ENCODE measurements at regions not wholly inside any gene's neighbourhood (a gene's known extent, or its start where the extent isn't known, plus 50 kb on each side); places are given as distances from the start of the nearest gene placed in this dataset.

DNA sequence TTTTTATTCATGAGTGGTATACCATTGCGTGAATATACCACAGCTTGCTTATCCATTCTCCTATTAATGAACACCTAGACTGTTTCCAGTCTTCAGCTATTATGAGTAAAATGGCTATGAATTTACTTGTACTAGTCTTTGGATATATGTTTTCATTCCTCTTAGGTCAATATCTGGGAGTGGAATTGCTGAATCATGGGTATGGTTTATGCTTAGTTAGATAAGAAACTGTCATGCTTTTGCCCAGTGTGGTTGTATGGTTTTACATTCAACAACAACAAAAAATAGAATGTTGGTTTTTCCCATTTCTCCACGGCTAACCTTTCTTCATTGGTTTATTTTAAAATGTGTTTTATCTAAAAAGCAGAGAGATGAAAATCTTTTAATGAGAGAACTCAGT, 308.3 kb downstream of the PHF14 start:
- TF ChIP-seq CTCF (conservative IDR thresholded peaks at IDR 0.05; ENCODE audit: low read depth in 2 of 2) = no peak
- TF ChIP-seq, protein P1, sequence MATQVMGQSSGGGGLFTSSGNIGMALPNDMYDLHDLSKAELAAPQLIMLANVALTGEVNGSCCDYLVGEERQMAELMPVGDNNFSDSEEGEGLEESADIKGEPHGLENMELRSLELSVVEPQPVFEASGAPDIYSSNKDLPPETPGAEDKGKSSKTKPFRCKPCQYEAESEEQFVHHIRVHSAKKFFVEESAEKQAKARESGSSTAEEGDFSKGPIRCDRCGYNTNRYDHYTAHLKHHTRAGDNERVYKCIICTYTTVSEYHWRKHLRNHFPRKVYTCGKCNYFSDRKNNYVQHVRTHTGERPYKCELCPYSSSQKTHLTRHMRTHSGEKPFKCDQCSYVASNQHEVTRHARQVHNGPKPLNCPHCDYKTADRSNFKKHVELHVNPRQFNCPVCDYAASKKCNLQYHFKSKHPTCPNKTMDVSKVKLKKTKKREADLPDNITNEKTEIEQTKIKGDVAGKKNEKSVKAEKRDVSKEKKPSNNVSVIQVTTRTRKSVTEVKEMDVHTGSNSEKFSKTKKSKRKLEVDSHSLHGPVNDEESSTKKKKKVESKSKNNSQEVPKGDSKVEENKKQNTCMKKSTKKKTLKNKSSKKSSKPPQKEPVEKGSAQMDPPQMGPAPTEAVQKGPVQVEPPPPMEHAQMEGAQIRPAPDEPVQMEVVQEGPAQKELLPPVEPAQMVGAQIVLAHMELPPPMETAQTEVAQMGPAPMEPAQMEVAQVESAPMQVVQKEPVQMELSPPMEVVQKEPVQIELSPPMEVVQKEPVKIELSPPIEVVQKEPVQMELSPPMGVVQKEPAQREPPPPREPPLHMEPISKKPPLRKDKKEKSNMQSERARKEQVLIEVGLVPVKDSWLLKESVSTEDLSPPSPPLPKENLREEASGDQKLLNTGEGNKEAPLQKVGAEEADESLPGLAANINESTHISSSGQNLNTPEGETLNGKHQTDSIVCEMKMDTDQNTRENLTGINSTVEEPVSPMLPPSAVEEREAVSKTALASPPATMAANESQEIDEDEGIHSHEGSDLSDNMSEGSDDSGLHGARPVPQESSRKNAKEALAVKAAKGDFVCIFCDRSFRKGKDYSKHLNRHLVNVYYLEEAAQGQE (IDR thresholded peaks at IDR 0.05; ENCODE audit: unreplicated experiment) = no peak
- no peak for TF ChIP-seq NANOG (IDR thresholded peaks at IDR 0.05; ENCODE audit: borderline replicate concordance)
- TF ChIP-seq EZH2 (IDR thresholded peaks at IDR 0.05; ENCODE audit: low read depth, unreplicated experiment) = no peak
- no peak for TF ChIP-seq CREB1 (CRISPR knock-in tag; IDR thresholded peaks at IDR 0.05; ENCODE audit: low read depth)
- TF ChIP-seq ETS1 (IDR thresholded peaks at IDR 0.05) = no peak
- no peak for TF ChIP-seq ZNF114 (CRISPR knock-in tag; IDR thresholded peaks at IDR 0.05)
- TF ChIP-seq EZH2phosphoT487 (IDR thresholded peaks at IDR 0.05; ENCODE audit: unreplicated experiment) = no peak
- no peak for TF ChIP-seq JUNB (IDR thresholded peaks at IDR 0.05; ENCODE audit: unreplicated experiment)
- no peak for TF ChIP-seq POLR2AphosphoS5 (IDR thresholded peaks at IDR 0.05; ENCODE audit: low read depth)

Measured in GM23338 (cell line).